H9 (cell line): ENCODE measurements at regions not wholly inside any gene's neighbourhood (a gene's known extent, or its start where the extent isn't known, plus 50 kb on each side); places are given as distances from the start of the nearest gene placed in this dataset.

ENCODE experiments used
- DNase-seq: peaks from one replicate; pipeline ENCODE4 v3.0.0-alpha.2; 2017
- H2AFZ ChIP-seq: one replicate; pipeline ENCODE4 v1.6.1; 2013; ENCODE audit warnings: mild to moderate bottlenecking, low read length, control low read depth, moderate library complexity
- H2AK5ac ChIP-seq: 2 replicates; pipeline ENCODE4 v1.6.1; 2013; ENCODE audit warnings: low read length, control low read depth, mixed read lengths; ENCODE audit not compliant: insufficient read length
- H2BK120ac ChIP-seq: one replicate; pipeline ENCODE4 v1.6.1; 2013; ENCODE audit warnings: low read depth, mild to moderate bottlenecking, low read length, control low read depth, inconsistent platforms; ENCODE audit not compliant: poor library complexity, severe bottlenecking
- H2BK12ac ChIP-seq: 2 replicates; pipeline ENCODE4 v1.6.1; 2013; ENCODE audit warnings: low read length, control low read depth, mixed read lengths, low read depth; ENCODE audit not compliant: insufficient read length
- H2BK15ac ChIP-seq: 2 replicates; pipeline ENCODE4 v1.6.1; 2013; ENCODE audit warnings: low read depth, low read length, control low read depth
- H2BK20ac ChIP-seq: one replicate; pipeline ENCODE4 v1.6.1; 2013; ENCODE audit warnings: low read depth, mild to moderate bottlenecking, low read length, control low read depth, inconsistent platforms; ENCODE audit not compliant: poor library complexity, severe bottlenecking
- H2BK5ac ChIP-seq: 2 replicates; pipeline ENCODE4 v1.6.1; 2013; ENCODE audit warnings: low read length, control low read depth, mixed read lengths; ENCODE audit not compliant: insufficient read length
- H3K14ac ChIP-seq: 2 replicates; pipeline ENCODE4 v1.6.1; 2013; ENCODE audit warnings: low read length, control low read depth; ENCODE audit not compliant: insufficient read depth
- H3K18ac ChIP-seq: 2 replicates; pipeline ENCODE4 v1.6.1; 2013; ENCODE audit warnings: low read depth, mild to moderate bottlenecking, mixed read lengths, low read length, control low read depth; ENCODE audit not compliant: insufficient read length
- H3K23ac ChIP-seq: 2 replicates; pipeline ENCODE4 v1.6.1; 2013; ENCODE audit warnings: low read length, control low read depth, mixed read lengths, low read depth; ENCODE audit not compliant: insufficient read length
- H3K23me2 ChIP-seq: 2 replicates; pipeline ENCODE4 v1.6.1; 2013; ENCODE audit warnings: low read depth, mild to moderate bottlenecking, mixed read lengths, low read length, control low read depth; ENCODE audit not compliant: insufficient read length, poor library complexity, severe bottlenecking
- H3K27ac ChIP-seq: 2 replicates; pipeline ENCODE4 v1.5.1; 2013; ENCODE audit warnings: low read length, control low read depth, mixed read lengths, low read depth; ENCODE audit not compliant: insufficient read length
- H3K27me3 ChIP-seq: 2 replicates; pipeline ENCODE4 v1.6.1; 2013; ENCODE audit warnings: low read length, control low read depth, inconsistent platforms; ENCODE audit not compliant: insufficient read depth
- H3K4ac ChIP-seq: 2 replicates; pipeline ENCODE4 v1.6.1; 2013; ENCODE audit warnings: low read depth, mild to moderate bottlenecking, control low read depth, inconsistent platforms, low read length, moderate library complexity
- H3K4me1 ChIP-seq: 2 replicates; pipeline ENCODE4 v1.6.1; 2013; ENCODE audit warnings: low read length, control low read depth, inconsistent platforms; ENCODE audit not compliant: insufficient read depth
- H3K4me2 ChIP-seq: 2 replicates; pipeline ENCODE4 v1.6.1; 2013; ENCODE audit warnings: low read length, control low read depth, mixed read lengths; ENCODE audit not compliant: insufficient read length, insufficient read depth
- H3K56ac ChIP-seq: 2 replicates; pipeline ENCODE4 v1.6.1; 2013; ENCODE audit warnings: low read depth, mild to moderate bottlenecking, mixed read lengths, low read length, control low read depth; ENCODE audit not compliant: insufficient read length
- H3K79me1 ChIP-seq: 2 replicates; pipeline ENCODE4 v1.6.1; 2013; ENCODE audit warnings: low read depth, mild to moderate bottlenecking, moderate library complexity, low read length, control low read depth, inconsistent platforms; ENCODE audit not compliant: insufficient read depth, poor library complexity, severe bottlenecking
- H3K79me2 ChIP-seq: 2 replicates; pipeline ENCODE4 v1.6.1; 2013; ENCODE audit warnings: low read length, control low read depth, inconsistent platforms; ENCODE audit not compliant: insufficient read depth
- H3K9ac ChIP-seq: 2 replicates; pipeline ENCODE4 v1.6.1; 2013; ENCODE audit warnings: low read length, control low read depth, mixed read lengths; ENCODE audit not compliant: insufficient read length; ENCODE audit errors: extremely low read depth
- H3K9me3 ChIP-seq: one replicate; pipeline ENCODE4 v1.6.1; 2013; ENCODE audit warnings: low read depth, low read length, inconsistent platforms; ENCODE audit not compliant: control insufficient read depth
- H3T11ph ChIP-seq: one replicate; pipeline ENCODE4 v1.6.1; 2013; ENCODE audit warnings: mild to moderate bottlenecking, low read length, control low read depth, inconsistent platforms
- H4K20me1 ChIP-seq: one replicate; pipeline ENCODE4 v1.6.1; 2013; ENCODE audit not compliant: control insufficient read depth, insufficient read length, insufficient read depth
- H4K5ac ChIP-seq: 2 replicates; pipeline ENCODE4 v1.6.1; 2013; ENCODE audit warnings: low read depth, mild to moderate bottlenecking, mixed read lengths, low read length, control low read depth; ENCODE audit not compliant: insufficient read length
- H4K8ac ChIP-seq: replicated peaks from 2 replicates; pipeline ENCODE4 v1.6.1; 2013; ENCODE audit warnings: low read length, control low read depth, mixed read lengths, low read depth; ENCODE audit not compliant: insufficient read length
- H4K91ac ChIP-seq: 2 replicates; pipeline ENCODE4 v1.6.1; 2013; ENCODE audit warnings: low read depth, mild to moderate bottlenecking, moderate library complexity, mixed read lengths, low read length, control low read depth; ENCODE audit not compliant: insufficient read length
- H3K27ac Mint-ChIP-seq, 3 experiments: 2 replicates in 2 of 3; 3 replicates in 1 of 3; pipeline ENCODE4 v1.8.0; 2020 to 2021; ENCODE audit warnings: mixed read lengths in 3 of 3, mild to moderate bottlenecking in 1 of 3, moderate library complexity in 1 of 3
- H3K27me3 Mint-ChIP-seq: 2 replicates; pipeline ENCODE4 v1.8.0; 2021; ENCODE audit warnings: low read depth, mild to moderate bottlenecking, moderate library complexity, mixed read lengths
- H3K36me3 Mint-ChIP-seq, 3 experiments: 2 replicates in 2 of 3; 3 replicates in 1 of 3; pipeline ENCODE4 v1.8.0; 2020 to 2021; ENCODE audit warnings: low read depth in 3 of 3, mixed read lengths in 3 of 3; ENCODE audit not compliant: insufficient read depth in 1 of 3
- H3K4me1 Mint-ChIP-seq, 2 experiments: 2 replicates each; pipeline ENCODE4 v1.8.0; 2020; ENCODE audit warnings: mixed read lengths in 2 of 2
- H3K4me3 Mint-ChIP-seq, 2 experiments: 2 replicates in 1 of 2; 3 replicates in 1 of 2; pipeline ENCODE4 v1.8.0; 2020 to 2021; ENCODE audit warnings: mild to moderate bottlenecking in 2 of 2, mixed read lengths in 2 of 2, moderate library complexity in 1 of 2
- H3K9me3 Mint-ChIP-seq, 2 experiments: 2 replicates in 1 of 2; 3 replicates in 1 of 2; pipeline ENCODE4 v1.8.0; 2020; ENCODE audit warnings: mild to moderate bottlenecking in 2 of 2, mixed read lengths in 2 of 2, moderate library complexity in 1 of 2
- CTCF ChIP-seq: fragments of 200-600 bp; sonication (generic); conservative IDR thresholded peaks from 3 replicates; pipeline ENCODE4 v1.8.0; 2021; ENCODE audit warnings: antibody characterized with exemption, mild to moderate bottlenecking
- WGBS: extraction: QIAGEN DNeasy Blood & Tissue Kit; methylation state at CpG from one replicate; pipeline ENCODE4 v1.1.7; 2013; ENCODE audit warnings: missing lambda C conversion rate, low lambda C conversion rate, mixed read lengths; ENCODE audit not compliant: insufficient read length; ENCODE audit errors: extremely low coverage; 5-methylcytosine and 5-hydroxymethylcytosine counted together

GRCh38 chr5:136615251-136616119 lies 250.1 kb upstream of the TRPC7 start:
- Histone ChIP-seq H4K20me1 (no peaks in the 10 kb centered on the region), H3K9me3 (no peaks in the 10 kb centered on the region), H3K56ac (no peak overlapping the region), H3T11ph (no peak overlapping the region), H4K91ac (no peak overlapping the region), H3K79me2 (no peaks in the 10 kb centered on the region), H3K4ac (no peak overlapping the region), H3K4me2 (no peak overlapping the region), H3K79me1 (no peaks in the 10 kb centered on the region), H2BK15ac (no peak overlapping the region), H3K4me1 (no peaks in the 10 kb centered on the region), H3K27ac (no peak overlapping the region), H2BK12ac (no peak overlapping the region), H3K18ac (no peak overlapping the region), H2BK120ac (no peak overlapping the region), H2AK5ac (no peak overlapping the region), H4K8ac (no peak overlapping the region), H3K23me2 (no peaks in the 10 kb centered on the region), H2BK5ac (no peak overlapping the region), H2AFZ (no peak overlapping the region), H2BK20ac (no peak overlapping the region), H3K27me3 (no peaks in the 10 kb centered on the region), H3K14ac (no peak overlapping the region), H4K5ac (no peak overlapping the region), H3K23ac (no peak overlapping the region), H3K9ac (no peak overlapping the region)
- no peak overlapping the region for H3K27ac Mint-ChIP-seq
- no CpG with 5 or more reads among the region's 6 CpGs for WGBS
- no peak overlapping the region for H3K4me3 Mint-ChIP-seq
- H3K27me3 Mint-ChIP-seq: no peaks in the 10 kb centered on the region
- TF ChIP-seq CTCF: no peak
- no peak for DNase-seq
- H3K9me3 Mint-ChIP-seq: no peaks in the 10 kb centered on the region
- no peaks in the 10 kb centered on the region for H3K36me3 Mint-ChIP-seq
- no peaks in the 10 kb centered on the region for H3K4me1 Mint-ChIP-seq
